Esophagus muscularis mucosa (tissue), 4 donors: ENCODE measurements at regions not wholly inside any gene's neighbourhood (a gene's known extent, or its start where the extent isn't known, plus 50 kb on each side); places are given as distances from the start of the nearest gene placed in this dataset.

Experiments
- DNase-seq: peaks from one replicate; pipeline ENCODE4 v3.0.0-alpha.2; 2017; ENCODE audit errors: extremely low spot score
- H3K27ac ChIP-seq, 4 donors: fragments of 200-600 bp; sonication (generic); replicated peaks in 1 of 4; 1 replicate in 3 of 4; 2 replicates in 1 of 4; pipeline ENCODE4 v1.5.1; 2016 to 2019; ENCODE audit warnings: mild to moderate bottlenecking in 1 of 4
- H3K27me3 ChIP-seq, 4 donors: fragments of 200-600 bp; sonication (generic); one replicate each; pipeline versions ENCODE4 v1.5.1 to v1.6.0; 2016 to 2019
- H3K36me3 ChIP-seq, 4 donors: fragments of 200-600 bp; sonication (generic); one replicate each; pipeline ENCODE4 v1.5.1; 2016 to 2019
- H3K4me1 ChIP-seq, 4 donors: fragments of 200-600 bp; sonication (generic); one replicate each; pipeline ENCODE4 v1.5.1; 2016 to 2019
- H3K4me3 ChIP-seq, 4 donors: fragments of 200-600 bp; sonication (generic); 1 replicate in 2 of 4; 2 replicates in 2 of 4; pipeline ENCODE4 v1.5.1; 2016 to 2019; ENCODE audit warnings: mild to moderate bottlenecking in 4 of 4, moderate library complexity in 1 of 4
- H3K9me3 ChIP-seq, 4 donors: fragments of 200-600 bp; sonication (generic); 1 replicate in 3 of 4; 2 replicates in 1 of 4; pipeline ENCODE4 v1.5.1; 2016 to 2019
- EP300 ChIP-seq: sonication (generic); formaldehyde crosslinking; IDR thresholded peaks from one replicate; pipeline ENCODE4 v1.6.1; 2017; ENCODE audit warnings: antibody characterized with exemption
- POLR2A ChIP-seq: fragments of 450-650 bp; IDR thresholded peaks from one replicate; pipeline ENCODE4 v1.6.1; 2017; ENCODE audit warnings: antibody characterized with exemption, moderate library complexity, mild to moderate bottlenecking, low read depth
- POLR2AphosphoS5 ChIP-seq, 2 donors: sonication (generic); formaldehyde crosslinking; IDR thresholded peaks; one replicate each; pipeline ENCODE4 v1.6.1; 2017; ENCODE audit warnings: antibody characterized with exemption in 2 of 2
- WGBS: methylation state at CpG from one replicate; pipeline ENCODE4 v1.1.5; 2018; 5-methylcytosine and 5-hydroxymethylcytosine counted together
- intact Hi-C: fragments of 100-400 bp; cut with DNase I; formaldehyde crosslinking; loops from one replicate; pipeline ENCODE4 v1.15.1; 2023
- TF ChIP-seq, protein P1 (sequence below), 3 experiments: fragments of 200-600 bp in 2 of 3; fragments of 450-650 bp in 1 of 3; sonication (generic) in 2 of 3; IDR thresholded peaks; one replicate each; pipeline ENCODE4 v1.5.1; 2017 to 2019; ENCODE audit warnings: antibody characterized with exemption in 3 of 3, mild to moderate bottlenecking in 2 of 3, moderate library complexity in 1 of 3

DNA sequence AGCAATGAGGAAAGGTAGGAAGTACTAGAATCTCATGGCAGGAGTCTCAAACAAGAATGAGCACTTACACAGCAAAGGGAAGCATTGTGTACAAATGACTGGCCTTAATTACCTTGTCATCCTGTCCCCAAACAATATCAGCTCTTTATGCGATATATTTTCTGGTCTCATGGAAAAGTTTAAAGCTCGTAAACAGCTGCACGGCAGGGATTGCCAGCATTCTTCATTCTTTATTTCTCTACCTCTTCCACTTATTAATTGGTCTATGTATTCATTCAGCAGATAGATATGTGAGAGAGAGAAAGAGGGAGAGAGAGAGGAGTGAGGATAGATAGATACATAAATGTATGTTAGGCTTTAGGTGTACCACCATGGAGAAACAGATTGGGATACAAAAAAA, 155.8 kb upstream of the FAT4 start:
- Histone ChIP-seq H3K36me3 (no peaks in the 10 kb centered on the region), H3K4me1 (no peaks in the 10 kb centered on the region), H3K4me3 (no peak overlapping the region), H3K9me3 (no peaks in the 10 kb centered on the region), H3K27me3 (no peaks in the 10 kb centered on the region), H3K27ac (no peak overlapping the region)
- TF ChIP-seq, protein P1, sequence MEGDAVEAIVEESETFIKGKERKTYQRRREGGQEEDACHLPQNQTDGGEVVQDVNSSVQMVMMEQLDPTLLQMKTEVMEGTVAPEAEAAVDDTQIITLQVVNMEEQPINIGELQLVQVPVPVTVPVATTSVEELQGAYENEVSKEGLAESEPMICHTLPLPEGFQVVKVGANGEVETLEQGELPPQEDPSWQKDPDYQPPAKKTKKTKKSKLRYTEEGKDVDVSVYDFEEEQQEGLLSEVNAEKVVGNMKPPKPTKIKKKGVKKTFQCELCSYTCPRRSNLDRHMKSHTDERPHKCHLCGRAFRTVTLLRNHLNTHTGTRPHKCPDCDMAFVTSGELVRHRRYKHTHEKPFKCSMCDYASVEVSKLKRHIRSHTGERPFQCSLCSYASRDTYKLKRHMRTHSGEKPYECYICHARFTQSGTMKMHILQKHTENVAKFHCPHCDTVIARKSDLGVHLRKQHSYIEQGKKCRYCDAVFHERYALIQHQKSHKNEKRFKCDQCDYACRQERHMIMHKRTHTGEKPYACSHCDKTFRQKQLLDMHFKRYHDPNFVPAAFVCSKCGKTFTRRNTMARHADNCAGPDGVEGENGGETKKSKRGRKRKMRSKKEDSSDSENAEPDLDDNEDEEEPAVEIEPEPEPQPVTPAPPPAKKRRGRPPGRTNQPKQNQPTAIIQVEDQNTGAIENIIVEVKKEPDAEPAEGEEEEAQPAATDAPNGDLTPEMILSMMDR (IDR thresholded peaks at IDR 0.05), result no peak
- TF ChIP-seq POLR2AphosphoS5 (IDR thresholded peaks at IDR 0.05), result no peak
- no peak for TF ChIP-seq POLR2A
- TF ChIP-seq EP300, result no peak
- 87% methylated on average over 3 of the region's 3 CpGs for WGBS
- DNase-seq, result no peak
- intact Hi-C loops, result no loop called here

DNA sequence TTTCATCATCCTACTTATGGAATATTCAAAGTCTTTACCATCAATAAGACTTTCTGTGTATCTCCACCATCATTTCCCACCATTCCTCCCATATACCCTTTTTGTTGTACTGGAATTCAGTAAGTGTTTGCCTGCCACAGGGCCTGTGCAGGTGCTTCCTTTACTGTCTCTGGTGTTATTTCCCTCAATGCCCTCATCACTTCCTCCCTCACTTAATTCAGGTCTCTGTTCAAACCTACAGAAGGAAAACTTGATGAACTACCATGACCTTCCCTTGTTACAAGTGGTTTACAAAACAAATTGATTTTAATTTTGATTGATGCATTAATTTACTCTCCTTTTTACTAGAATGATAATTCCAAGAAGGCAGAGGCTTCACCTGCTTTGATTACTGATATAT, 159.5 kb upstream of the FAT4 start:
- H3K4me1 ChIP-seq, result no peaks in the 10 kb centered on the region
- H3K9me3 ChIP-seq, result no peaks in the 10 kb centered on the region
- H3K36me3 ChIP-seq, result no peaks in the 10 kb centered on the region
- no peak overlapping the region for H3K4me3 ChIP-seq
- DNase-seq, result no peak
- no peak for TF ChIP-seq POLR2A
- TF ChIP-seq, protein P1 (IDR thresholded peaks at IDR 0.05), result no peak
- TF ChIP-seq EP300, result no peak
- TF ChIP-seq POLR2AphosphoS5 (IDR thresholded peaks at IDR 0.05), result no peak
- no peaks in the 10 kb centered on the region for H3K27me3 ChIP-seq
- H3K27ac ChIP-seq, result no peak overlapping the region
- intact Hi-C loops, result no loop called here

DNA sequence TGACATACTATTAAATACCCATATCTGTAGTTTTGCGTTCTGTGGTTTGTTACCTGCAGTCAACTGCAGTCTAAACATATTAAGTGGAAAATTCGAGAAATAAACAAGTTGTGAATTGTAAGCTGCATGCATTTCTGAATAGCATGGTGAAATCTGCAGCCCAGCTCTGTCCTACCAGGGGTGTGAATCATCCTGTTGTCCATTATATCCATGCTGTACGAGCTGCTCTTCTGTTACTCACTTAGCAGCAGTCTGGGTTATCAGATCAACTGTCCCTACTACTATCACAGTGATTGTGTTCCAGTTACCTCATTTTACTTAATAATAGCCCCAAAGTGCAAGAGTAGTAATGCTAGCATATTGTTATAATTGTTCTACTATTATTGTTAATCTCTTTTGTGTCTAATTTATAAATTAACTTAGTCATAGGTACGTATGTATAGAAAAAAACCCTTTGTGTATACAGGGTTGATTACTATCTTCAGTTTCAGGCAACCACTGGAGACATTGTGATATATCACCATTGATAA, 173.7 kb upstream of the FAT4 start:
- no peak for DNase-seq
- Histone ChIP-seq H3K4me3 (no peak overlapping the region), H3K9me3 (no peaks in the 10 kb centered on the region), H3K27me3 (no peaks in the 10 kb centered on the region), H3K27ac (no peak overlapping the region), H3K4me1 (no peaks in the 10 kb centered on the region), H3K36me3 (no peaks in the 10 kb centered on the region)
- 83% methylated on average over 4 of the region's 4 CpGs for WGBS
- TF ChIP-seq POLR2AphosphoS5 (IDR thresholded peaks at IDR 0.05) (no peak), EP300 (no peak), POLR2A (no peak)
- TF ChIP-seq, protein P1 (IDR thresholded peaks at IDR 0.05), result no peak
- intact Hi-C loops, result no loop called here

- no peaks in the 10 kb centered on the region for H3K27me3 ChIP-seq
- intact Hi-C loops, result no loop called here
- H3K9me3 ChIP-seq, result no peaks in the 10 kb centered on the region
- no peak for TF ChIP-seq EP300
- no peak for TF ChIP-seq POLR2A
- TF ChIP-seq, protein P1 (IDR thresholded peaks at IDR 0.05), result no peak
- TF ChIP-seq POLR2AphosphoS5 (IDR thresholded peaks at IDR 0.05), result no peak
- no peaks in the 10 kb centered on the region for H3K36me3 ChIP-seq
- no peak for DNase-seq
- no peak overlapping the region for H3K27ac ChIP-seq
- 66% methylated on average over 2 of the region's 2 CpGs for WGBS
- peaks cover 0 to 6% (median 0%) of the 10 kb centered on the region in 4 donors for H3K4me1 ChIP-seq
- H3K4me3 ChIP-seq, result no peak overlapping the region
Measured at GRCh38 chr4:125135652-125136051, 179.1 kb upstream of the FAT4 start.

GRCh38 chr4:125132729-125133128, 182.0 kb upstream of the FAT4 start:
- Histone ChIP-seq H3K9me3 (no peaks in the 10 kb centered on the region), H3K4me3 (no peak overlapping the region), H3K27me3 (no peaks in the 10 kb centered on the region), H3K27ac (no peak overlapping the region), H3K4me1 (peaks cover 0 to 6% (median 0%) of the 10 kb centered on the region in 4 donors), H3K36me3 (no peaks in the 10 kb centered on the region)
- intact Hi-C loops, result no loop called here
- no peak for DNase-seq
- TF ChIP-seq, protein P1 (IDR thresholded peaks at IDR 0.05), result no peak
- WGBS, result 79% methylated on average over 2 of the region's 2 CpGs
